ENCODE measurements at regions not wholly inside any gene's neighbourhood (a gene's known extent, or its start where the extent isn't known, plus 50 kb on each side); places are given as distances from the start of the nearest gene placed in this dataset.

- CTCF ChIA-PET (ENCODE audit: low intra/inter-chr PET ratio, low total read pairs): no interaction called here
- POLR2A ChIA-PET: no interaction called here
- in situ Hi-C loops (cut with HindIII; ENCODE audit: extremely low pct_ligation_motif_present, low pct_unique_long_range_greater_than_20kb): no loop called here
Measured at GRCh38 chr7:31260851-31261250, 79.7 kb downstream of the NEUROD6 start.

More at GRCh38 chr7:31260851-31261250, 79.7 kb downstream of the NEUROD6 start:
- H3K4me2 ChIP-seq (ENCODE audit: low read depth, low read length): no peak overlapping the region
- intact Hi-C loops (cut with micrococcal nuclease; ENCODE audit: unreplicated experiment): no loop called here
- DNase-seq (ENCODE audit: low spot score): no peak
- no peak for FAIRE-seq
- no peaks in the 10 kb centered on the region for H3K79me2 ChIP-seq (ENCODE audit: insufficient read depth, low read length)
- no peak overlapping the region for H3K4me3 ChIP-seq (replicated peaks in 1 of 3; ENCODE audit: insufficient read depth in 1 of 3, low read depth in 2 of 3, low read length in 3 of 3)
- TF ChIP-seq SAP130 (CRISPR knock-in tag; IDR thresholded peaks at IDR 0.05; ENCODE audit: low read depth): no peak
- TF ChIP-seq POLR2AphosphoS5 (IDR thresholded peaks at IDR 0.05; ENCODE audit: low read depth, low read length): no peak
- TF ChIP-seq MAF1 (CRISPR knock-in tag; IDR thresholded peaks at IDR 0.05; ENCODE audit: borderline replicate concordance): no peak
- no peak for TF ChIP-seq KDM4B (CRISPR knock-in tag; IDR thresholded peaks at IDR 0.05)
- TF ChIP-seq, protein P1, sequence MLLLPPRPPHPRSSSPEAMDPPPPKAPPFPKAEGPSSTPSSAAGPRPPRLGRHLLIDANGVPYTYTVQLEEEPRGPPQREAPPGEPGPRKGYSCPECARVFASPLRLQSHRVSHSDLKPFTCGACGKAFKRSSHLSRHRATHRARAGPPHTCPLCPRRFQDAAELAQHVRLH (CRISPR knock-in tag; IDR thresholded peaks at IDR 0.05; ENCODE audit: borderline replicate concordance, low read depth): no peak
- no peak for TF ChIP-seq ZNF451 (CRISPR knock-in tag; IDR thresholded peaks at IDR 0.05)
- TF ChIP-seq AGO1 (IDR thresholded peaks at IDR 0.05; ENCODE audit: low read depth, low read length, poor library complexity, severe bottlenecking): no peak
- TF ChIP-seq SCMH1 (CRISPR knock-in tag; IDR thresholded peaks at IDR 0.05; ENCODE audit: borderline replicate concordance): no peak
- TF ChIP-seq ZNF350 (CRISPR knock-in tag; IDR thresholded peaks at IDR 0.05; ENCODE audit: borderline replicate concordance, low read depth): no peak
- TF ChIP-seq TEAD2 (CRISPR knock-in tag; IDR thresholded peaks at IDR 0.05): no peak
- TF ChIP-seq HIVEP1 (CRISPR knock-in tag; IDR thresholded peaks at IDR 0.05): no peak
- no peak for TF ChIP-seq KMT2A (CRISPR knock-in tag; IDR thresholded peaks at IDR 0.05)
- TF ChIP-seq, protein P2, sequence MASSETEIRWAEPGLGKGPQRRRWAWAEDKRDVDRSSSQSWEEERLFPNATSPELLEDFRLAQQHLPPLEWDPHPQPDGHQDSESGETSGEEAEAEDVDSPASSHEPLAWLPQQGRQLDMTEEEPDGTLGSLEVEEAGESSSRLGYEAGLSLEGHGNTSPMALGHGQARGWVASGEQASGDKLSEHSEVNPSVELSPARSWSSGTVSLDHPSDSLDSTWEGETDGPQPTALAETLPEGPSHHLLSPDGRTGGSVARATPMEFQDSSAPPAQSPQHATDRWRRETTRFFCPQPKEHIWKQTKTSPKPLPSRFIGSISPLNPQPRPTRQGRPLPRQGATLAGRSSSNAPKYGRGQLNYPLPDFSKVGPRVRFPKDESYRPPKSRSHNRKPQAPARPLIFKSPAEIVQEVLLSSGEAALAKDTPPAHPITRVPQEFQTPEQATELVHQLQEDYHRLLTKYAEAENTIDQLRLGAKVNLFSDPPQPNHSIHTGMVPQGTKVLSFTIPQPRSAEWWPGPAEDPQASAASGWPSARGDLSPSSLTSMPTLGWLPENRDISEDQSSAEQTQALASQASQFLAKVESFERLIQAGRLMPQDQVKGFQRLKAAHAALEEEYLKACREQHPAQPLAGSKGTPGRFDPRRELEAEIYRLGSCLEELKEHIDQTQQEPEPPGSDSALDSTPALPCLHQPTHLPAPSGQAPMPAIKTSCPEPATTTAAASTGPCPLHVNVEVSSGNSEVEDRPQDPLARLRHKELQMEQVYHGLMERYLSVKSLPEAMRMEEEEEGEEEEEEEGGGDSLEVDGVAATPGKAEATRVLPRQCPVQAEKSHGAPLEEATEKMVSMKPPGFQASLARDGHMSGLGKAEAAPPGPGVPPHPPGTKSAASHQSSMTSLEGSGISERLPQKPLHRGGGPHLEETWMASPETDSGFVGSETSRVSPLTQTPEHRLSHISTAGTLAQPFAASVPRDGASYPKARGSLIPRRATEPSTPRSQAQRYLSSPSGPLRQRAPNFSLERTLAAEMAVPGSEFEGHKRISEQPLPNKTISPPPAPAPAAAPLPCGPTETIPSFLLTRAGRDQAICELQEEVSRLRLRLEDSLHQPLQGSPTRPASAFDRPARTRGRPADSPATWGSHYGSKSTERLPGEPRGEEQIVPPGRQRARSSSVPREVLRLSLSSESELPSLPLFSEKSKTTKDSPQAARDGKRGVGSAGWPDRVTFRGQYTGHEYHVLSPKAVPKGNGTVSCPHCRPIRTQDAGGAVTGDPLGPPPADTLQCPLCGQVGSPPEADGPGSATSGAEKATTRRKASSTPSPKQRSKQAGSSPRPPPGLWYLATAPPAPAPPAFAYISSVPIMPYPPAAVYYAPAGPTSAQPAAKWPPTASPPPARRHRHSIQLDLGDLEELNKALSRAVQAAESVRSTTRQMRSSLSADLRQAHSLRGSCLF (CRISPR knock-in tag; IDR thresholded peaks at IDR 0.05; ENCODE audit: borderline replicate concordance): no peak
- TF ChIP-seq HDAC2 (CRISPR knock-in tag; IDR thresholded peaks at IDR 0.05): no peak
- no peak for TF ChIP-seq FOXC1 (CRISPR knock-in tag; IDR thresholded peaks at IDR 0.05; ENCODE audit: borderline replicate concordance)
- TF ChIP-seq ZNF737 (CRISPR knock-in tag; IDR thresholded peaks at IDR 0.05; ENCODE audit: borderline replicate concordance): no peak
- TF ChIP-seq HHEX (CRISPR knock-in tag; IDR thresholded peaks at IDR 0.05): no peak
- TF ChIP-seq ELF4 (CRISPR knock-in tag; IDR thresholded peaks at IDR 0.05; ENCODE audit: borderline replicate concordance): no peak
- no peaks in the 10 kb centered on the region for H3K9me3 ChIP-seq (ENCODE audit: low read length)
- no peak overlapping the region for H3K9ac ChIP-seq (ENCODE audit: insufficient read depth, low read depth, low read length)
- ATAC-seq: no peak
- BruUV-seq (replicated peaks): no TSS peak
- H3K27me3 ChIP-seq (ENCODE audit: control insufficient read depth in 1 of 2, insufficient read depth in 2 of 2, low read length in 2 of 2): no peaks in the 10 kb centered on the region
- no peaks in the 10 kb centered on the region for H3K4me1 ChIP-seq (ENCODE audit: insufficient read depth, low read length)
- H3K27ac ChIP-seq (ENCODE audit: extremely low read length, insufficient read depth, low read length): no peak overlapping the region
- no peaks in the 10 kb centered on the region for H3K36me3 ChIP-seq (replicated peaks in 1 of 2; ENCODE audit: control insufficient read depth in 1 of 2, insufficient read depth in 2 of 2, low read length in 2 of 2)
- no peak overlapping the region for H2AFZ ChIP-seq (ENCODE audit: low read length)
- no peaks in the 10 kb centered on the region for H4K20me1 ChIP-seq (ENCODE audit: insufficient read depth, low read length)

Data from HepG2 (cell line).